Posterior cingulate gyrus (tissue), 11 donors: ENCODE measurements at regions not wholly inside any gene's neighbourhood (a gene's known extent, or its start where the extent isn't known, plus 50 kb on each side); places are given as distances from the start of the nearest gene placed in this dataset.
A peak's percentile ranks its signal among the peaks of the same experiment; 100 is the strongest.
"Not testable (repeated sequence)": the region's sequence is repeated elsewhere in the genome, so short reads cannot be mapped to it uniquely, and the experiment has no call there.

Experiments
- DNase-seq, 10 donors: peaks; one replicate each; pipeline versions ENCODE4 v3.0.0 to v3.0.0-alpha.2; 2020 to 2021; ENCODE audit warnings: mixed read lengths in 3 of 10
- intact Hi-C: fragments of 100-400 bp; cut with DNase I; formaldehyde crosslinking; loops from one replicate; pipeline ENCODE4 v1.15.1; 2023

DNA sequence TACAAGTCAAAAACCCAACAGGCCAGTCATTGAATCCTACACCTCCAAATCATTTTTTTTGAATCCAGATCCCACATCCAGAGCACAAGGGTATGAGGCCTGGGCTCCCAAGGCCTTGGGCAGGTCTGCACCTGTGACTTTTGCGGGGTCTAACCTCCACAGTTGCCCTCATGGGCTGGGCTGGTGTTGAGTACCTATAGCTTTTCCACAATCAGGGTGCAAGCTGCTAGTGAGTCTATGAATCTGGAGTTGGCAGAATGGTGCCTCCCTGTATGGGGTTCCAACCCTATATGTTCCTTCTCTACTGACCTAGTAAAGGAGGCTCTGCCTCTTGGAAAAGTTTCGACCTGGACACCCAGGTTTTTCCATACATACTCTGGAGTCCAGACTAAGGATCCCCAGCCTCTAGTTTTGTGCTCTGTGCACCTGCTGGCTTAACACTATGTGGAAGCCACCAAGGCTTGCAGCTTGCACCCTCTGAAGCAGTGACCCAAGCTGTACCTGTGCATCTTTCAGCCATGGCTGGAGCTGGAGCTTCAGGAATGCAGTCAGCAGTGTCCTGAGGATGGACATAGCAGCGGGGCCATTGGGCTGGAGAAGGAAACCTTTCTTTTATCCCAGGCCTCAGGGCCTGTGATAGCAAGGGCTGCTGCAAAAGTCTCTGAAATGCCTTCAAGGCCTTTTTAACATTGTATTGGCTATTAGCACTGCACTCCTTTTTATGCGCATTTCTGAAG lies 233.6 kb downstream of the CWH43 start:
- intact Hi-C loops = not testable (repeated sequence)
- DNase-seq = peak in 2 of 10 donors; percentile 79 to 84

DNA sequence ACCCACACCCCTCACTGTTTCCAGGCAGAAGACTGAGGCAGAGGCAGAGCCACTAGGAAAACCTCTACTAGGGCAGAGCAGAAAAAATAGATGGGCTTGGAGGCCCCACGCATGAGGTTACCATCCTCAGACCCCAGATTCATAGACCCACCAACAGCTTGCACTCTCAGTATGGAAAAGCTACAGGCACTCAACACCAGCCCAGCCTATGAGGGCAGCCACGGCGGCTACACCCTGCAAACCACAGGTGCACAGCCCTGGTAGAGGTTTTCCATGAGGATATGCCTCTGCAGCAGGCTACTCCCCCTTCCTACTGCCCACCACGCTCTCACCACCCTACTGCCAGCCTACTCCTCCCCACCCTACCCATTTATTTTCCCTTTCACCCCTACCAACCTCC lies 235.1 kb downstream of the CWH43 start:
- DNase-seq = peak in 2 of 10 donors; percentile 80 to 83
- intact Hi-C loops = no loop called here

GRCh38 chr4:49222810-49223209 lies 236.7 kb downstream of the CWH43 start:
- peak in 1 of 10 donors; percentile 73 for DNase-seq
- intact Hi-C loops = not testable (repeated sequence)

- DNase-seq = peak in 2 of 10 donors; percentile 80 to 82
- intact Hi-C loops = not testable (repeated sequence)
Measured at GRCh38 chr4:49226216-49226866, 240.3 kb downstream of the CWH43 start.

- DNase-seq, intact Hi-C loops: not testable (repeated sequence)
Measured at GRCh38 chr4:49227941-49228340, 241.9 kb downstream of the CWH43 start.

DNA sequence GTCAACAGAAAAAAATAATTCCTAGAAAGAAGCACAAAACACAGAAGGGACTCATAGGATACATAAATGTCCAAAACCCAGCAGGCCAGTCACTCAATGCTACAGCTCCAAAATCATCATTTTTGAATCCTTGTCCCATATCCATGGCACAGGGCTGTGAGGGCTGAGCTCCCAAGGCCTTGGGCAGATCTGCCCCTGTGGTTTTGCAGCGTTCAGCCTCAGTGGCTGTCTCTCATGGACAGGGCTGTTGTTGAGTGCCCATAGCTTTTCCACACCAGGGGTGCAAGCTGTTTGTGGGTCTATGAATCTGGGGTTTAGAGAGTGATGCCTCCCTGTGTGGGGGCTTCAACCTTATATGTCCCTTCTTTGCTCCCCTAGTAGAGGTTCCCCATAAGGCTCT lies 243.2 kb downstream of the CWH43 start:
- intact Hi-C loops = not testable (repeated sequence)
- peak in 1 of 10 donors; percentile 62 for DNase-seq

DNA sequence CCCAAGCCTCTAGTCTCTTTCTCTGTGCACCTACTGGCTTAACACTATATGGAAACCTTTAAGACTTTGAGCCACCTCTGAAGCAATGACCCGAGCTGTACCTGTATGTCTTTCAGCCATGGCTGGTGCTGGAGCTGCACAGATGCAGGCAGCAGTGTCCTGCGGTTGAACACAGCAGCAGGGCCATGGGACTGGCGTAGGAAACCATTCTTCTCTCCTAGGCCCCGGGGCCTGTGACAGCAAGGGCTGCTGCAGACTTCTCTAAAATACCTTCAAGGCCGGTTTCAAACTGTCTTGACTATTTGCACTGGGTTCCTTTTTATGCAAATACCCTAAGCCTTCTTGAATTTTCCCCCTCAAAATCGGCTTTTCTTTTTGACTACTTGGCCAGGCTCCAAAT lies 243.6 kb downstream of the CWH43 start:
- intact Hi-C loops = not testable (repeated sequence)
- DNase-seq = peak in 2 of 10 donors; percentile 74 to 77

DNA sequence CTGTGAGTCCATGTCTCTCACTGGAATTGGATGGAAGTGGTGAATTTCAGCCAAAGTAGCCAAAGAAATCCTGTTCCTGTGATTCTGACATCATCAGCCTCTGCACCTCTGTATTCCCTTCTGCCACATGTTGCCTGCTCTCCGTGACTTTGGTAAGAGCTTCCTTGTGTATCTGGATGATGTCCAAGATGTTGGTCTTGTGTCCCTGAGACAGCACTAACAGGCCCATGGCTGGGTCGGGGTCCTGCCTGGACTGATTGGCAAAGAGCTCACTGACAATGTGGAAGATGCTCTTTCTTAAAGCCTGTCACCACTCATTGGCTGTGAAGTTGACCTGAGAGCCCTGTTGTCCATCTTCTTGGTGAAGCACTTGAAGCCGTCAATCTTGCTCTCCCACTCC lies 247.3 kb downstream of the CWH43 start:
- DNase-seq = peak in 1 of 10 donors; percentile 80
- intact Hi-C loops = not testable (repeated sequence)

GRCh38 chr4:49233749-49234148 lies 247.7 kb downstream of the CWH43 start:
- DNase-seq = peak in 1 of 10 donors; percentile 65
- intact Hi-C loops = not testable (repeated sequence)

DNA sequence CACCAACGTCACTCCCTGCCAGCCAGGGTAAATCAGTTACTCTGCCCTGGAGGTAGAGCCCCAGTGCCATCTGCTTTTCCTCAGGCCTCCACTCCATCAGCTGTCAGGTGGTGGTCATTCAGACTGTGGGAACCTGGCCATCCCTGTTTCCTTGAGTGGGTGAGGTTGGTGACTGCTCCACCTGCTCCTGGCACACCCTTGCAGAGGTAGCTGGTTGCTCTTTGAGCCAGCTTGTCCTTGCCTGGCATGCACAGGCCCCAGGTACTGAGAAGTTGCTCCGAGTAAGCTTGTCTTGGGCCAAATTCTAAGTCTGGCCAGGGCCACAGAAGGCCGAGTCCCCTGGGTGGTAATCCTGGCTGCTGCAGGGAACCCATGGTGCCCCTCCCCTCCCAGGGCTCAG lies 248.3 kb downstream of the CWH43 start:
- intact Hi-C loops = not testable (repeated sequence)
- DNase-seq = peak in 3 of 10 donors; percentile 68 to 88 (median 79)

DNA sequence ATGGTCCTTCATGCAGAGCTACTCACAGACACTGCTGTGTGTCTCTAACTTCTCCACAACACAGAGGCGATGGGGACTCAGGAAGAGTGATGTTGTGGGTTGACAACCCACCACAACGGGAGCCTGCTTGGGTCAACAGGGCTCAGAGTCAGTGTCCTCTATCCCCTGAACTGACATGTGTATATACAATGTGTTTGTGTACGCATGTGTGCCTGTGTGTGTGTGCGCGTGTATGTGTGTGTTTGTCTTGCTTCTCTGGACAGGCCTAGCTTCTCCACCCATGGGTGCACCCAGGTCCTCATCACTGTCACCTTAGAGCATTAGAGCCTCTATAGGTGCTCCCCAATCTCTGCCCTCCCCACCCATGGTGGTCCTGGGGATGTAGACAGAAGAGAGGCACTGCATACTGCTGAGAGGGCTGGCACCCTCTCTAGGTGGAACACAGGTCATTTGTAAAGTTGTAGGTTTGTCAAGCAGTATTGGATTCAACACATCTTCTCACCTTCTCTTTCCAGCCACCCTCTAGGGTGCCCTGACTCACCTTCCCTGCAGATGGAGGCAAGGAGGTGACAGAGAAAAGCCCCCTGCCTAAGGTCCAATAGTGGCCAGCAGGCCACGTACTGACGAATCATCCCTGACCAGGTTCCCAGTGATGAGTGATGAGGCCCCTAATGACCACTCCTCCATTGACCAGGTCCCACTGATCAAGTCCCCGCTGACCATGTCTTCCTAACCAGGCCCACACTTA lies 249.5 kb downstream of the CWH43 start:
- intact Hi-C loops = not testable (repeated sequence)
- DNase-seq = peak in 1 of 10 donors; percentile 65

- DNase-seq = peak in 2 of 10 donors; percentile 66 to 85
- intact Hi-C loops = not testable (repeated sequence)
Measured at GRCh38 chr4:49236474-49236873, 250.4 kb downstream of the CWH43 start.

DNA sequence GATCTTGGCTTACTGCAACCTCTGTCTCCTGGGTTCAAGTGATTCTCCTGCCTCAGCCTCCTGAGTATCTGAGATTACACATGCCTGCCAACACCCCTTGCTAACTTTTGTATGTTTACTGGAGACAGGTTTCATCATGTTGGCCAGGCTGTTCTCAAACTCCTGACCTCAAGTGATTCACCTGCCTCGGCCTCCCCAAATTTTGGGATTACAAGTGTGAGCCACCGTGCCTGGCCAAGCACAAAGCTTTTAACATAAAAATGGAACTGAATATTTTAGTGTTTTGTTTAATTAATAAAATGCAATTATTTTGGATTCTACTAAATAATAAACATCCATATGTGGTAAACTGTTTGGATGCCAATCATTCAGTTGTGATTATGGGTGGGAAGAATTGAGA lies 255.2 kb downstream of the CWH43 start:
- intact Hi-C loops = not testable (repeated sequence)
- peak in 2 of 10 donors; percentile 62 to 75 for DNase-seq

GRCh38 chr4:49262786-49263185 lies 276.7 kb downstream of the CWH43 start:
- DNase-seq, intact Hi-C loops: not testable (repeated sequence)

- DNase-seq = peak in 3 of 10 donors; percentile 69 to 77 (median 71)
- intact Hi-C loops = not testable (repeated sequence)
Measured at GRCh38 chr4:49270435-49270834, 284.4 kb downstream of the CWH43 start.

- peak in 3 of 10 donors; percentile 55 to 77 (median 61) for DNase-seq
- intact Hi-C loops = not testable (repeated sequence)
Measured at GRCh38 chr4:49270912-49271311, 284.8 kb downstream of the CWH43 start.

GRCh38 chr4:49285905-49286304 lies 299.8 kb downstream of the CWH43 start:
- DNase-seq = peak in 1 of 10 donors; percentile 63

GRCh38 chr4:49286926-49287745 lies 301.1 kb downstream of the CWH43 start:
- intact Hi-C loops = not testable (repeated sequence)
- DNase-seq = peak in 2 of 10 donors; percentile 34 to 87

More at GRCh38 chr4:49285905-49286304, 299.8 kb downstream of the CWH43 start:
- intact Hi-C loops = not testable (repeated sequence)

- intact Hi-C loops = not testable (repeated sequence)
Measured at GRCh38 chr4:49287893-49288292, 301.8 kb downstream of the CWH43 start.

DNA sequence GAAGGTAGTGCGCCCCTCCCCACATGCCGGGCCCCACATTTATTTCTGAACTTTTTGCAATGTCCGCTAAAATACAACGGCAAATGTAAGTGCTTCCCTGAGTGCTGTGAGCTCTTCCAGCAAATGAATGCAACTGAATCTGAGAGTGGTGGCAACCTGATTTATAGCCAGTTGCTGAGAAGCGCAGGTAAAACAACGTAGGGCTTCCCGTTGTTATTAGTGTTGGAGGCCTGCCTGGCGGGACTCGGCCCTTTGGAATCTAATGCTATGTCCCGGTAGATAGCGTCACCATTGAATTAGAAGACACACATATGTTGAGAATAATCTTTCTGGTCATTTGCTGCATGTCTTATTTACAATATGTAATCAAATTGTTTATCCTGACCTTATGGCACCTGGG lies 302.7 kb downstream of the CWH43 start:
- intact Hi-C loops = not testable (repeated sequence)
- DNase-seq = peak in 2 of 10 donors; percentile 28 to 88

More at GRCh38 chr4:49287893-49288292, 301.8 kb downstream of the CWH43 start:
- peak in 4 of 10 donors; percentile 12 to 93 (median 32) for DNase-seq
